PC-9 (cell line): ENCODE measurements at regions not wholly inside any gene's neighbourhood (a gene's known extent, or its start where the extent isn't known, plus 50 kb on each side); places are given as distances from the start of the nearest gene placed in this dataset.

Experiments
- BruUV-seq: library from RNA; stranded (reverse); fragments of 400-500 nt; replicated peaks from 2 replicates; lab custom pipeline; 2021; lab: Mats Ljungman, UMichigan
- CTCF ChIA-PET: fragments of 300-600 bp; sonication (Branson Sonifier 250); formaldehyde crosslinking; loops from one replicate; lab custom pipeline; 2022; ENCODE audit warnings: antibody characterized with exemption; lab: Charles Lee
- POLR2A ChIA-PET: fragments of 300-600 bp; sonication (Branson Sonifier 250); formaldehyde crosslinking; loops from one replicate; lab custom pipeline; 2022; ENCODE audit warnings: antibody characterized with exemption; ENCODE audit not compliant: unreplicated experiment; lab: Charles Lee
- DNase-seq, 2 experiments: peaks; one replicate each; pipeline versions ENCODE4 v3.0.0 to v3.0.0-alpha.2; 2015 to 2022; ENCODE audit warnings: mixed read lengths in 1 of 2
- H2AFZ ChIP-seq: fragments of 200-600 bp; sonication (generic); 2 replicates; pipeline ENCODE4 v1.8.1; 2017; ENCODE audit warnings: antibody characterized with exemption
- H3F3A ChIP-seq: fragments of 200-600 bp; sonication (generic); 2 replicates; pipeline ENCODE4 v1.8.1; 2017; ENCODE audit warnings: antibody characterized with exemption, mild to moderate bottlenecking, low read depth; ENCODE audit not compliant: insufficient read depth
- H3K27ac ChIP-seq: fragments of 200-600 bp; sonication (generic); 2 replicates; pipeline ENCODE4 v1.6.1; 2016; ENCODE audit warnings: mixed run types
- H3K27me3 ChIP-seq: fragments of 200-600 bp; sonication (generic); 2 replicates; pipeline ENCODE4 v1.6.1; 2016; ENCODE audit warnings: low read depth, mixed run types; ENCODE audit not compliant: insufficient read depth
- H3K36me3 ChIP-seq: fragments of 200-600 bp; sonication (generic); 2 replicates; pipeline ENCODE4 v1.6.1; 2016; ENCODE audit warnings: low read depth, mixed run types
- H3K4me1 ChIP-seq: fragments of 200-600 bp; sonication (generic); replicated peaks from 2 replicates; pipeline ENCODE4 v1.6.1; 2016; ENCODE audit warnings: mixed run types; ENCODE audit not compliant: insufficient read depth
- H3K4me2 ChIP-seq: fragments of 200-600 bp; sonication (generic); 2 replicates; pipeline ENCODE4 v1.6.1; 2017; ENCODE audit warnings: mixed run types
- H3K4me3 ChIP-seq: fragments of 200-600 bp; sonication (generic); 2 replicates; pipeline ENCODE4 v1.6.1; 2016; ENCODE audit warnings: mixed run types
- H3K79me2 ChIP-seq: fragments of 200-600 bp; sonication (generic); 2 replicates; pipeline ENCODE4 v1.6.1; 2017; ENCODE audit warnings: low read depth, mixed run types
- H3K9me2 ChIP-seq: fragments of 200-600 bp; sonication (generic); 2 replicates; pipeline ENCODE4 v1.8.1; 2017; ENCODE audit warnings: mild to moderate bottlenecking; ENCODE audit not compliant: insufficient read depth
- H3K9me3 ChIP-seq: fragments of 200-600 bp; sonication (generic); 2 replicates; pipeline ENCODE4 v1.8.1; 2016; ENCODE audit warnings: low read depth; ENCODE audit not compliant: insufficient read depth
- H4K20me1 ChIP-seq: fragments of 200-600 bp; sonication (generic); 2 replicates; pipeline ENCODE4 v1.8.1; 2017; ENCODE audit not compliant: insufficient read depth
- CTCF ChIP-seq: fragments of 200-600 bp; sonication (generic); conservative IDR thresholded peaks from 2 replicates; pipeline ENCODE4 v1.6.1; 2017; ENCODE audit warnings: mixed run types, antibody characterized with exemption, mild to moderate bottlenecking, moderate library complexity
- EZH2 ChIP-seq: fragments of 200-600 bp; sonication (generic); IDR thresholded peaks from 2 replicates; pipeline ENCODE4 v1.8.0; 2017; ENCODE audit warnings: antibody characterized with exemption, low read depth
- intact Hi-C: fragments of 100-400 bp; cut with micrococcal nuclease; formaldehyde crosslinking; loops from one replicate; pipeline ENCODE4 v1.10.0; 2022; ENCODE audit not compliant: unreplicated experiment

- Histone ChIP-seq H3K9me2 (no peaks in the 10 kb centered on the region), H3K27me3 (peaks cover 23% of the 10 kb centered on the region), H2AFZ (no peak overlapping the region), H3K9me3 (no peaks in the 10 kb centered on the region), H3F3A (no peaks in the 10 kb centered on the region), H3K4me3 (no peak overlapping the region), H4K20me1 (no peaks in the 10 kb centered on the region), H3K27ac (no peak overlapping the region), H3K4me2 (no peak overlapping the region), H3K4me1 (no peaks in the 10 kb centered on the region), H3K79me2 (no peaks in the 10 kb centered on the region), H3K36me3 (no peaks in the 10 kb centered on the region)
- no peak for DNase-seq
- TF ChIP-seq CTCF (no peak), EZH2 (no peak)
- BruUV-seq: no TSS peak
- intact Hi-C loops: no loop called here
- POLR2A ChIA-PET: no interaction called here
- CTCF ChIA-PET: no interaction called here
Measured at GRCh38 chr2:117745537-117745936, 69.0 kb upstream of the DDX18 start.

GRCh38 chr2:117755768-117756167, 58.7 kb upstream of the DDX18 start:
- POLR2A ChIA-PET: no interaction called here
- DNase-seq: no peak
- no peaks in the 10 kb centered on the region for H3K9me3 ChIP-seq
- intact Hi-C loops: no loop called here
- H3K4me3 ChIP-seq: no peak overlapping the region
- no peak overlapping the region for H2AFZ ChIP-seq
- H3K27ac ChIP-seq: no peak overlapping the region
- H3K4me1 ChIP-seq: no peaks in the 10 kb centered on the region
- no peaks in the 10 kb centered on the region for H3K27me3 ChIP-seq
- no peaks in the 10 kb centered on the region for H4K20me1 ChIP-seq
- no peaks in the 10 kb centered on the region for H3K36me3 ChIP-seq
- H3K4me2 ChIP-seq: no peak overlapping the region
- no peaks in the 10 kb centered on the region for H3K9me2 ChIP-seq
- CTCF ChIA-PET: no interaction called here
- no TSS peak for BruUV-seq
- H3K79me2 ChIP-seq: no peaks in the 10 kb centered on the region
- H3F3A ChIP-seq: no peaks in the 10 kb centered on the region
- TF ChIP-seq EZH2 (no peak), CTCF (no peak)

GRCh38 chr2:117760916-117761315, 53.6 kb upstream of the DDX18 start:
- Histone ChIP-seq H3K36me3 (no peaks in the 10 kb centered on the region), H3K27ac (no peak overlapping the region), H3K9me2 (no peaks in the 10 kb centered on the region), H3K4me1 (no peaks in the 10 kb centered on the region), H3F3A (no peaks in the 10 kb centered on the region), H2AFZ (no peak overlapping the region), H3K4me3 (no peak overlapping the region), H3K9me3 (no peaks in the 10 kb centered on the region), H3K79me2 (no peaks in the 10 kb centered on the region), H3K27me3 (no peaks in the 10 kb centered on the region), H3K4me2 (no peak overlapping the region), H4K20me1 (no peaks in the 10 kb centered on the region)
- DNase-seq: no peak
- BruUV-seq: no TSS peak
- no peak for TF ChIP-seq CTCF
- no peak for TF ChIP-seq EZH2
- intact Hi-C loops: no loop called here
- CTCF ChIA-PET: interaction anchor here (0.6 kb wide), 2 partner anchors 48 to 243 kb away, joined by 3 to 19 read pairs; no protein-coding TSS in a partner anchor
- POLR2A ChIA-PET: no interaction called here
